Neuronal stem cell (in vitro differentiated cells): ENCODE measurements at regions not wholly inside any gene's neighbourhood (a gene's known extent, or its start where the extent isn't known, plus 50 kb on each side); places are given as distances from the start of the nearest gene placed in this dataset.
A peak's percentile ranks its signal among the peaks of the same experiment; 100 is the strongest.

Experiments
- DNase-seq: peaks from one replicate; pipeline ENCODE4 v3.0.0-alpha.2; 2013; ENCODE audit warnings: low spot score
- H2AFZ ChIP-seq: one replicate; pipeline ENCODE4 v1.6.1; 2013; ENCODE audit warnings: mild to moderate bottlenecking, low read length, inconsistent platforms
- H2AK5ac ChIP-seq: 2 replicates; pipeline ENCODE4 v1.6.1; 2013; ENCODE audit warnings: low read depth, mild to moderate bottlenecking, inconsistent platforms, low read length, moderate library complexity, mixed read lengths
- H2BK120ac ChIP-seq: 2 replicates; pipeline ENCODE4 v1.6.1; 2013; ENCODE audit warnings: low read depth, mild to moderate bottlenecking, inconsistent platforms, low read length, moderate library complexity, mixed read lengths
- H2BK12ac ChIP-seq: one replicate; pipeline ENCODE4 v1.6.1; 2013; ENCODE audit warnings: low read length, inconsistent platforms
- H2BK15ac ChIP-seq: 2 replicates; pipeline ENCODE4 v1.6.1; 2013; ENCODE audit warnings: mild to moderate bottlenecking, low read length, inconsistent platforms, mixed read lengths
- H2BK5ac ChIP-seq: one replicate; pipeline ENCODE4 v1.6.1; 2013; ENCODE audit warnings: inconsistent platforms, mild to moderate bottlenecking, low read length, moderate library complexity
- H3K14ac ChIP-seq: one replicate; pipeline ENCODE4 v1.6.1; 2013; ENCODE audit warnings: low read length, inconsistent platforms
- H3K18ac ChIP-seq: 2 replicates; pipeline ENCODE4 v1.6.1; 2013; ENCODE audit warnings: low read length, inconsistent platforms
- H3K23ac ChIP-seq: 2 replicates; pipeline ENCODE4 v1.6.1; 2013; ENCODE audit warnings: low read depth, mild to moderate bottlenecking, mixed read lengths, low read length, inconsistent platforms; ENCODE audit not compliant: poor library complexity
- H3K27ac ChIP-seq: replicated peaks from 3 replicates; pipeline ENCODE4 v1.5.1; 2013; ENCODE audit warnings: low read length, inconsistent platforms
- H3K27me3 ChIP-seq, 3 experiments: 2 replicates each; pipeline ENCODE4 v1.6.1; 2013; ENCODE audit warnings: low read length in 3 of 3, mild to moderate bottlenecking in 2 of 3, inconsistent platforms in 1 of 3, low read depth in 1 of 3, mixed read lengths in 1 of 3, moderate library complexity in 1 of 3; ENCODE audit not compliant: control insufficient read depth in 3 of 3, insufficient read depth in 3 of 3
- H3K36me3 ChIP-seq, 2 donors: replicated peaks in 1 of 2; 2 replicates each; pipeline ENCODE4 v1.6.1; 2013; ENCODE audit warnings: low read length in 2 of 2; ENCODE audit not compliant: control insufficient read depth in 2 of 2, insufficient read depth in 2 of 2
- H3K4ac ChIP-seq: 2 replicates; pipeline ENCODE4 v1.6.1; 2013; ENCODE audit warnings: inconsistent platforms, mild to moderate bottlenecking, low read length, moderate library complexity
- H3K4me1 ChIP-seq, 2 donors: 1 replicate in 1 of 2; 2 replicates in 1 of 2; pipeline ENCODE4 v1.6.1; 2013; ENCODE audit warnings: low read length in 2 of 2, low read depth in 1 of 2; ENCODE audit not compliant: control insufficient read depth in 2 of 2, insufficient read depth in 1 of 2
- H3K4me2 ChIP-seq: one replicate; pipeline ENCODE4 v1.6.1; 2013; ENCODE audit warnings: mild to moderate bottlenecking, low read length, inconsistent platforms; ENCODE audit not compliant: insufficient read depth, poor library complexity, severe bottlenecking
- H3K4me3 ChIP-seq, 2 donors: 2 replicates each; pipeline ENCODE4 v1.5.1; 2013; ENCODE audit warnings: low read length in 2 of 2, mild to moderate bottlenecking in 2 of 2, inconsistent platforms in 1 of 2, moderate library complexity in 1 of 2
- H3K79me1 ChIP-seq: one replicate; pipeline ENCODE4 v1.6.1; 2013; ENCODE audit warnings: low read depth, mild to moderate bottlenecking, inconsistent platforms, low read length, moderate library complexity
- H3K9ac ChIP-seq: one replicate; pipeline ENCODE4 v1.6.1; 2013; ENCODE audit warnings: mild to moderate bottlenecking, low read depth, low read length, inconsistent platforms; ENCODE audit not compliant: poor library complexity
- H3K9me3 ChIP-seq, 2 donors: replicated peaks in 1 of 2; 2 replicates each; pipeline versions ENCODE3 to v1.6.1; 2013; ENCODE audit warnings: low read length in 2 of 2, mild to moderate bottlenecking in 2 of 2, inconsistent platforms in 1 of 2, low read depth in 1 of 2, mixed read lengths in 1 of 2, moderate library complexity in 1 of 2; ENCODE audit not compliant: control insufficient read depth in 2 of 2, insufficient read depth in 1 of 2
- H4K8ac ChIP-seq: one replicate; pipeline ENCODE4 v1.6.1; 2013; ENCODE audit warnings: low read depth, mild to moderate bottlenecking, inconsistent platforms, low read length, moderate library complexity
- H4K91ac ChIP-seq: one replicate; pipeline ENCODE4 v1.6.1; 2013; ENCODE audit warnings: low read length, low read depth, mild to moderate bottlenecking, inconsistent platforms; ENCODE audit not compliant: poor library complexity
- WGBS, 2 donors: extraction: QIAGEN DNeasy Blood & Tissue Kit; methylation state at CpG; one replicate each; pipeline ENCODE4 v1.1.7; 2013; ENCODE audit warnings: missing lambda C conversion rate in 2 of 2, mixed read lengths in 1 of 2; ENCODE audit not compliant: insufficient read length in 2 of 2, insufficient replicate concordance in 1 of 2; ENCODE audit errors: extremely low coverage in 2 of 2; 5-methylcytosine and 5-hydroxymethylcytosine counted together

DNA sequence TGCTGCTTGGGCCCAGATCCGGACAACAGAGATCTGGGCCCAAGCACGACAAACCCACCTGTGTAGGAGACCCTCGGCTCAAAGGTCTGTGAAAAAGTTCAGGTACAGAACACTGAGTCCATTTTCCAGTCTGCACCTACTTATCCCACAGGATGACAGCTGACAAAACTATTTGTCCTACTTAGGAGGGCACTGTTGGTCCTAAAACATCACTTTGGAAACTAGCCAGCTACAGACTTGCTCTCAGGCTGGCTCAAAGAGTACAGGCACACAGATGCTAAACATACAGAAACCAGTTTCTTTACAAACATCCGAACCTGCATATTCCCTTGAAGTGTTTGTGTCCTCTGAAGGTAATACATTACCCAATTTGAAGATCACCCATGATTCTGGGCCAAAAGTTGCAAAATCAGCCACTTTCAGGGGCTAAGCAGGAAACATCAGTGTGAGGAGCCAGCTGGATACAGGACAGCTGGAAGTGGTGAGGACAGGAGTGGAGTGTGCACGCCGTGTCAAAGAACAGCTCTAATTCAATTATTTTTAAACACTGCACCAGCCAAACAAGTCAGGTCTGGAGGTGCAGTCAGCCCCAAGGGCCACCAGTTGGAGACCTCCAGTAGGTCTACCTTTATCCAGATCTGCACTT lies 88.5 kb downstream of the NOC3L start:
- H2BK15ac ChIP-seq, result no peak overlapping the region
- H3K27ac ChIP-seq, result no peak overlapping the region
- no peaks in the 10 kb centered on the region for H3K79me1 ChIP-seq
- H3K4me3 ChIP-seq, result no peak overlapping the region
- H3K18ac ChIP-seq, result no peak overlapping the region
- no peak overlapping the region for H2AK5ac ChIP-seq
- no peak overlapping the region for H3K9ac ChIP-seq
- H3K27me3 ChIP-seq, result no peaks in the 10 kb centered on the region
- H3K23ac ChIP-seq, result no peak overlapping the region
- H3K9me3 ChIP-seq, result peaks cover 0 to 2% of the 10 kb centered on the region in 2 donors
- no peak overlapping the region for H3K4me2 ChIP-seq
- no peak overlapping the region for H3K14ac ChIP-seq
- no peak overlapping the region for H3K4ac ChIP-seq
- no peak overlapping the region for H4K91ac ChIP-seq
- no CpG with 5 or more reads among the region's 6 CpGs for WGBS, 2 donors
- no peak for DNase-seq
- H2AFZ ChIP-seq, result no peak overlapping the region
- no peaks in the 10 kb centered on the region for H3K4me1 ChIP-seq
- H2BK5ac ChIP-seq, result no peak overlapping the region
- H4K8ac ChIP-seq, result no peak overlapping the region
- no peak overlapping the region for H2BK12ac ChIP-seq
- H3K36me3 ChIP-seq, result no peaks in the 10 kb centered on the region
- H2BK120ac ChIP-seq, result no peak overlapping the region

DNA sequence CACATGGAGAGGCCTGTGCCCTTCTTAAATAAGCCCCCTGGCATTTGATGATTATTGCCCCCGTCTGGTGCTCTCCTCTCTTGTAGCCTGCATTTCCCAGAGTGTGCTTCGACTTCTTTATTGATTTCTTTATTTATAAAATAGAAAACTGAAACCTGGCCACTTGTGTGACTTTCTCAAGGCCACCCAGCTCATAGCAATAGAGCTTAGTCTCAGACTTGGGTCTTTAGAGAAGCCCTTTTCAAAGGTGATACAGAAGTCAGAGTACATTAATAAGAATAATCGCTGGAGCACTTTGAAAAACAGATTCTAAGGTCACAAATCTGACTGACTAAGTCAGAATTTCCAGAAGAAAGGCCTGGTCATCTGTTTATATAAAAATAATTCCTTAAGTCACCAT lies 86.6 kb downstream of the NOC3L start:
- Histone ChIP-seq H3K4ac (no peak overlapping the region), H3K4me2 (no peak overlapping the region), H4K8ac (no peak overlapping the region), H3K4me1 (no peaks in the 10 kb centered on the region), H3K36me3 (no peaks in the 10 kb centered on the region), H2BK120ac (no peak overlapping the region), H3K27me3 (no peaks in the 10 kb centered on the region), H2BK12ac (no peak overlapping the region), H4K91ac (no peak overlapping the region), H3K14ac (no peak overlapping the region), H3K18ac (no peak overlapping the region), H3K9me3 (peaks cover 0 to 2% of the 10 kb centered on the region in 2 donors), H3K79me1 (no peaks in the 10 kb centered on the region), H3K23ac (no peak overlapping the region), H2BK5ac (no peak overlapping the region), H2AFZ (no peak overlapping the region), H3K27ac (no peak overlapping the region), H2AK5ac (no peak overlapping the region), H3K9ac (no peak overlapping the region), H3K4me3 (no peak overlapping the region), H2BK15ac (no peak overlapping the region)
- no CpG with 5 or more reads among the region's 3 CpGs for WGBS, 2 donors
- no peak for DNase-seq

- H3K9me3 ChIP-seq, result no peaks in the 10 kb centered on the region
- no peak overlapping the region for H3K27ac ChIP-seq
- H3K4me1 ChIP-seq, result no peaks in the 10 kb centered on the region
- H2BK12ac ChIP-seq, result no peak overlapping the region
- no peak for DNase-seq
- no peak overlapping the region for H2BK15ac ChIP-seq
- H3K4me3 ChIP-seq, result no peak overlapping the region
- H3K79me1 ChIP-seq, result no peaks in the 10 kb centered on the region
- H4K8ac ChIP-seq, result no peak overlapping the region
- no peak overlapping the region for H4K91ac ChIP-seq
- H3K23ac ChIP-seq, result no peak overlapping the region
- H3K36me3 ChIP-seq, result no peaks in the 10 kb centered on the region
- H3K14ac ChIP-seq, result no peak overlapping the region
- H3K27me3 ChIP-seq, result no peaks in the 10 kb centered on the region
- H3K9ac ChIP-seq, result no peak overlapping the region
- no peak overlapping the region for H2BK5ac ChIP-seq
- no peak overlapping the region for H2AFZ ChIP-seq
- no peak overlapping the region for H3K4me2 ChIP-seq
- H3K18ac ChIP-seq, result no peak overlapping the region
- no peak overlapping the region for H3K4ac ChIP-seq
- no peak overlapping the region for H2AK5ac ChIP-seq
- no CpG with 5 or more reads among the region's 6 CpGs for WGBS, 2 donors
- H2BK120ac ChIP-seq, result no peak overlapping the region
Observed at GRCh38 chr10:94277450-94277849, 85.3 kb downstream of the NOC3L start.

DNA sequence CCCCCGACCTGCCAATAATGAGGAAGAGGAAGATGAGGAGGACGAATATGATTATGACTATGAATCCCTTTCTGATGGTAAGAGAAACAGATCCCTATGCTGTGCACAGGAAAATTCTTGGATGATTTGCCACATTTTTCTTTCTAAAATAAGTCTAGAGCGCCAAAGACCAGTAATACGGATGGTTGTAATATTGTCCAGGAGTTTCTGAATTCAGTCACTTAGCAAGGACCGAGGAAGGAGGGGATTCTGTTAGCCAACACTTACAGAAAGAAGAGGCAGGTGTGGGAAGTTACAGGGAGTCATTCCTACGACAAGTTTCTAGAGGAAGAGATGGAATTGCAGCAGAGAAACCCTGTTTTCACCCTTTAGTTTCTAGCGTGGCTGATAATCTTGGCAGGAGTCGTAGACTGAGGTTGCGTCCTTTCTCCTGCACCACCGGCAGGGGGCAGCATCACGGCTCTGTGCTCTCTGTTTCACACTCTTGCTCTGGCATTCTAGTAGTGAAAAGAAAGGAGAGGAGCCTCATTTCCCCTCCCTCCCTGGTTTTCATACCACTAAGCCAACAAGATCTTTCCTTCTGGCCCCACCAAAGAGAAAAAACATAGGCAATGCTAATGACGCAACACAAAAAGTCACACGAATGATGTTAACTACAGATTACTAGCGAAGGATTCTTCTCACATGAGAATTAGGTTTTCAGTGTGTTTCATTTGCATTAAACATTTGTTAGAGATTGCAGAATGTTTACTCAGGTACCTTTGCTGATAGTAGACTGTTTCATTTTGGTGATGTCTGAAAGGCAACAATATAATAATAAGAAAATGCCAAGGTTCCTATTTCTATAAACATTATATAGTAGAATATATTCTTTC lies 82.7 kb downstream of the NOC3L start:
- Histone ChIP-seq H3K4me3 (no peak overlapping the region), H2BK15ac (no peak overlapping the region), H3K18ac (no peak overlapping the region), H3K27me3 (no peaks in the 10 kb centered on the region), H3K14ac (no peak overlapping the region), H2AFZ (peak overlapping the region; percentile 61), H2AK5ac (no peak overlapping the region), H4K91ac (no peak overlapping the region), H3K79me1 (no peaks in the 10 kb centered on the region), H3K23ac (no peak overlapping the region), H3K4me2 (no peak overlapping the region), H3K36me3 (no peaks in the 10 kb centered on the region), H3K4ac (no peak overlapping the region), H2BK12ac (no peak overlapping the region), H3K9me3 (no peaks in the 10 kb centered on the region), H4K8ac (no peak overlapping the region), H2BK120ac (no peak overlapping the region), H3K27ac (no peak overlapping the region), H3K9ac (no peak overlapping the region), H3K4me1 (no peaks in the 10 kb centered on the region), H2BK5ac (no peak overlapping the region)
- peak; percentile 66 for DNase-seq
- no CpG with 5 or more reads among the region's 14 CpGs for WGBS, 2 donors
